ENCODE measurements at regions not wholly inside any gene's neighbourhood (a gene's known extent, or its start where the extent isn't known, plus 50 kb on each side); places are given as distances from the start of the nearest gene placed in this dataset.

DNA sequence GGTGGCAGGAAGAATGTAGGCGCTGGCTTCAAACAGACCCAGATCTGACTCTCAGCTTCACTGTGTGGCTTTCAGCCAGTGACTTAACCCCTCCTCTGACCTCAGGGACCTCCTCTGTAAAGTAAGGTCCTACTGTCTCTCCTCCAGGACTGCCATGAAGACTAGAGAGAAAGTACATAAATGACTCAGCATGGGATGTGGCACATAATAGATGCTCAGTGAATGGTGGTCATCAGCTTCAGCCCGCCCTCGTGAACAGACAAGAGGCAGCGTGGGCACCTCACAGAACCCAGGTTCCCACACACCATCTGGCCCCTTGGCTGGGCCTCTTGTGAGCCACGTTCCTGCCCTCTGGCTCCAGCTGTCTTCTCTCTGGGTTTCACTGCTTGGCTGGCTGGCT is 126.0 kb downstream of the SYF2 start:
- H3K4me3 ChIP-seq (ENCODE audit: low read length in 3 of 3) = no peak overlapping the region
- no peaks in the 10 kb centered on the region for H3K27me3 ChIP-seq (ENCODE audit: control insufficient read depth, insufficient read depth, low read length)
- H3K9ac ChIP-seq (ENCODE audit: low read length in 3 of 3) = no peak overlapping the region
- no peaks in the 10 kb centered on the region for H3K36me3 ChIP-seq (ENCODE audit: control insufficient read depth in 2 of 3, insufficient read depth in 3 of 3, low read length in 3 of 3)
- no peak for TF ChIP-seq CTCF (IDR thresholded peaks at IDR 0.05; ENCODE audit: borderline replicate concordance, extremely low read depth, insufficient read depth)
- H3K27ac ChIP-seq (ENCODE audit: low read depth in 2 of 2, low read length in 2 of 2) = no peak overlapping the region
- FAIRE-seq (no peak), DNase-seq (no peak)
- no peaks in the 10 kb centered on the region for H3K4me1 ChIP-seq (ENCODE audit: control insufficient read depth in 2 of 3, insufficient read depth in 2 of 3, low read depth in 1 of 3, low read length in 3 of 3)
- H3K9me3 ChIP-seq (ENCODE audit: control insufficient read depth in 2 of 3, insufficient read depth in 1 of 3, low read length in 3 of 3) = peaks cover 0 to 8% (median 0%) of the 10 kb centered on the region in 3 donors
- intact Hi-C loops (cut with DNase I) = no loop called here

DNA sequence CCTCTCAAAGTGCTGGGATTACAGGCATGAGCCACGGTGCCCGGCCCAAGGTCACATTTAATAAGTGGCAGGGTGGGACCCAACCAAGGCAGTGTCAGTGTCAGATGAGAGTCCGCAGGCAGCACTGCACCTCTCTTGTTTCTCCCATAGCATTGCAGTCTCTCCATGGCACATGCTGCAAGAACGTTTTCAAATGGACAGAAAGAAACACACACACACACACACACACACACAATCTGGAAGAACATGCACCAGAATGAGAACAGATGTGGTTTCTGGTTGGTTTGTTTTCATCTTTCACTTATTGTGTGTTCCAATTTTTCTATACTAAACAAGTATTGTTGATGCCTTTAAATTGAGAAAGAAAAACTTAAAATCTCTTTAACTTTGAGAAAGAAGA is 126.5 kb downstream of the SYF2 start:
- DNase-seq = no peak
- no peak for TF ChIP-seq CTCF (IDR thresholded peaks at IDR 0.05; ENCODE audit: borderline replicate concordance, extremely low read depth, insufficient read depth)
- intact Hi-C loops (cut with DNase I) = no loop called here
- Histone ChIP-seq H3K27me3 (ENCODE audit: control insufficient read depth, insufficient read depth, low read length) (no peaks in the 10 kb centered on the region), H3K27ac (ENCODE audit: low read depth in 2 of 2, low read length in 2 of 2) (no peak overlapping the region), H3K4me3 (ENCODE audit: low read length in 3 of 3) (no peak overlapping the region), H3K9me3 (ENCODE audit: control insufficient read depth in 2 of 3, insufficient read depth in 1 of 3, low read length in 3 of 3) (peaks cover 0 to 8% (median 0%) of the 10 kb centered on the region in 3 donors), H3K9ac (ENCODE audit: low read length in 3 of 3) (no peak overlapping the region), H3K36me3 (ENCODE audit: control insufficient read depth in 2 of 3, insufficient read depth in 3 of 3, low read length in 3 of 3) (no peaks in the 10 kb centered on the region), H3K4me1 (ENCODE audit: control insufficient read depth in 2 of 3, insufficient read depth in 2 of 3, low read depth in 1 of 3, low read length in 3 of 3) (no peaks in the 10 kb centered on the region)
- no peak for FAIRE-seq

DNA sequence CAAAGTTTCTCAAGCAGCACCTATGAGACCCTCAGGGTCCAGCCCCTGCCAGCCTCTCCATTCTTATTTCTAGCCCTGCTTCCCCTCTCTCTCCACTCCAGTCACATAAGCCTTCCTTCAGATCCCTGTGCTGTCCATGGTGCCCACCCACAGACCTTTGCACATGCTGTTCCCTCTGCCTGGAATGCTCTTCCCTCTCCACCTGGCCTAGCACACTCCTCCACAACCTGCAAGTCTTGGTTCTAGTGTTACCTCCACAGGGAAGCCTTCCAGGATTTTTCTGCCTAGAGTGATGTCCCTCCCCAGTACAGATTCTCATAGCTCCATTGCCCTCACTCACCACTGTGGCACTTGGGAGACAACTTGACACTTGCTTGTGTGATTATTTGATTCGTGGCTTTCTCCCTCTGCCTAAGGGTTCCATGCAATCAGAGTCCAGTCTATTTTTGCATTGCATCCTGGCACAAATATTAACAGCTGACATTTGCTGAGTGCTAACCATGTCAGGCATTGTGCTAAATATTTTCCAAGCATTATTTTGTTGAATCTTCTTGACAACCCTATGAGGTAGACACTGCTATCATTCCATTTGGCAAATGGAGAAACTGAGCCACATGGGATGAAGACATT is 127.3 kb downstream of the SYF2 start:
- Histone ChIP-seq H3K27ac (ENCODE audit: low read depth in 2 of 2, low read length in 2 of 2) (no peak overlapping the region), H3K9me3 (ENCODE audit: control insufficient read depth in 2 of 3, insufficient read depth in 1 of 3, low read length in 3 of 3) (peaks cover 0 to 8% (median 0%) of the 10 kb centered on the region in 3 donors), H3K27me3 (ENCODE audit: control insufficient read depth, insufficient read depth, low read length) (no peaks in the 10 kb centered on the region), H3K4me1 (ENCODE audit: control insufficient read depth in 2 of 3, insufficient read depth in 2 of 3, low read depth in 1 of 3, low read length in 3 of 3) (no peaks in the 10 kb centered on the region), H3K9ac (ENCODE audit: low read length in 3 of 3) (no peak overlapping the region), H3K4me3 (ENCODE audit: low read length in 3 of 3) (no peak overlapping the region), H3K36me3 (ENCODE audit: control insufficient read depth in 2 of 3, insufficient read depth in 3 of 3, low read length in 3 of 3) (no peaks in the 10 kb centered on the region)
- DNase-seq (no peak), FAIRE-seq (no peak)
- intact Hi-C loops (cut with DNase I) = no loop called here
- TF ChIP-seq CTCF (IDR thresholded peaks at IDR 0.05; ENCODE audit: borderline replicate concordance, extremely low read depth, insufficient read depth) = no peak
